ENCODE measurements at regions not wholly inside any gene's neighbourhood (a gene's known extent, or its start where the extent isn't known, plus 50 kb on each side); places are given as distances from the start of the nearest gene placed in this dataset.

DNA sequence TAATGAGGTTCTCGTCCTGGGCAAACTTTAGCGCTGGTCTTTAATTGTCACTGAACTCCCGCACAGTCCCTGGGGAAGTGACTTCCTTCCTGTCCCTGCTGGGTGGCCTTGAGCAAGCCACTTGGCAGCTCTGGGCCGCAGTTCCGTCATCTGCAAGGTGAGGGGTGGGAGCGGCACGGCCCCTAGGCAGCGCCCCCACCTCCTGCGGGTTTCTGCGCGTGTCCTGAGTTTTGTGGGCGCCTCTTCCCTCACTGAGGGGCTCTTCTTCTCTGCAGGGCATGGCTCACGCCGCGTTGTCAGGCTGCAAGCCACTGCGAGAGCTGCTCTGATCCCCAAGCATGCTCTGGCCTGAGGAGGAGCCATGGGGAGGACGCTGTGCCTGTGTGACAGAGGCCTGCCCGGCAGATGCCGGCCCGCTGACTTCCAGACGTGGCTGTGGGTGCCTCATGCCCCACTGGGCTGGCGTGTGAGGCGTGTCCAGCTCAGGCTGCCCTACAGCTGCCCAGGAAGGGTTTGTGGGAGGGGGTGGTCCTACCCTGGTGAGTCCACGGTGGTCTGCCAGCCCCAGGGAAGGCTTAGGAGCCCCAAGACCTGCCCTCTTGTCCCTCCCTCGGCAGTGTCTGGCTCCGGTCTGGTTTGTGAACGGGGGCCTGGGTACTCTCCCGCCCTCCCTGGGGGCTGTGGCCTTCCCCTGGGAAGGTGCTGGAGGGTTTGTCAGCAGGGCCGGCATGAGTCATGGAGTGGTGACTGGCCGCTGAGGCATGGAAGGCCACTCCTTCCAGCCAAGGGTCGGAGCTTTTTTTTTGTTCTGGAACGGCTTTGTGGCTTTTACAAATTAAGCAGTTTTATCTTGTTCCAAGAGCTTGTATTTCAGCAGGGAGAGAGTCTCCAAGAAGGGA lies 182.0 kb downstream of the SEC14L1 start:
- CTCF ChIA-PET = no interaction called here

DNA sequence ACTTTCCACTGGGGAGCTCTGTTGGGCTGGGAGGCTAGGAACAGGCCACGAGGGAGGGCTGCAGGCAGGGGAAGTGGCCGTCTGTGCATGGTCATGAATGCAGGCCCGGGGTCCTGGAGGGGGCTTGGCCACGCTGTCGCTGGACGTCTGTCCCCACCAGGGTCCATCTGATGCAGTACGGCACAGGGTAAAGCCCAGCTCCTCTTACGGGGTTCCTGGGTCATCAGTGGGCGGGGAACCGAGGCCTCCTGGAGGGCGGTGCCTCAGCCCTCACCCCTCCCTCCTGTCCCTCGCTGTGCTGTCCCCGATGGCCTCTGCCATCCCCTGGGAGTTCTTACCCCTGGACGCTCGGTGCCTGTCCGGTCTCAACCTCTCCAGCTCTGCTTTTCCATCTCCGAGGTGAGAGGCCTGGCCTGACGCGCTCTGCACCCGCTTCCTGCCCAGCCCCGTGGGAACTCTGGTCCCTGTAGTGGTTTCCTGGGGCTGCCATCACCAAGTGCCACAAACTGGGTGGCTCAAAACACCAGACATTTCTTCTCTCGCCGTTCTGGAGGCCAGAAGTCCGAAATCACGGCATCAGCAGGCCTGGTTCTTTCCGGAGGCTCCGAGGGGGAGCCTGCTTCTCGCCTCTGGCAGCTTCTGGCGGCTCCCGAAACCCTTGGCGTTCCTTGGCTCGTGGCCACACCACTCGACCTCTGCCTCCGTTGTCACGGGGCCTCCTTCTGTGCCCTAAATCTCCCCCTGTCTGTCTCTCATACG lies 182.8 kb downstream of the SEC14L1 start:
- peaks cover 0 to 2% (median 0%) of the 10 kb centered on the region in 11 donors for H3K9me3 Mint-ChIP-seq
- H3K36me3 Mint-ChIP-seq = no peaks in the 10 kb centered on the region
- H3K27ac ChIP-seq (ENCODE audit: low read depth, low read length) = no peak overlapping the region
- ATAC-seq = no peak
- H3K27me3 Mint-ChIP-seq = peaks cover 0 to 2% (median 0%) of the 10 kb centered on the region in 5 donors
- peaks cover 45 to 65% of the 10 kb centered on the region in 2 donors for H3K4me1 ChIP-seq (ENCODE audit: control insufficient read depth in 2 of 2, insufficient read depth in 2 of 2, low read length in 2 of 2)
- ChIA-PET POLR2A (interaction anchor here (1.3 to 1.8 kb wide), 2 partner anchors 106 to 131 kb away, joined by 5 to 6 read pairs; no protein-coding TSS in a partner anchor), CTCF (no interaction called here)
- H3K27me3 ChIP-seq (ENCODE audit: control insufficient read depth in 2 of 2, insufficient read depth in 2 of 2, low read length in 2 of 2) = no peaks in the 10 kb centered on the region
- H3K36me3 ChIP-seq (ENCODE audit: control insufficient read depth in 2 of 3, insufficient read depth in 3 of 3, low read length in 3 of 3) = no peaks in the 10 kb centered on the region
- no peaks in the 10 kb centered on the region for H3K9me3 ChIP-seq (ENCODE audit: control insufficient read depth in 2 of 3, low read length in 3 of 3)
- peak in 4 of 9 donors; percentile 28 to 45 (median 40) for DNase-seq
- intact Hi-C loops (cut with micrococcal nuclease) = no loop called here
- H3K4me1 Mint-ChIP-seq = peaks cover 51 to 81% (median 66%) of the 10 kb centered on the region in 7 donors
- peak overlapping the region in 7 of 9 donors; percentile 5 to 91 (median 63) for H3K27ac Mint-ChIP-seq
- H3K4me3 Mint-ChIP-seq = peak overlapping the region in 9 of 10 donors; percentile 39 to 81 (median 69)
- H3K4me3 ChIP-seq (ENCODE audit: low read length) = no peak overlapping the region

More for the DNA sequence above, 182.0 kb downstream of the SEC14L1 start:
- H3K36me3 Mint-ChIP-seq = no peaks in the 10 kb centered on the region
- peaks cover 42 to 73% (median 60%) of the 10 kb centered on the region in 7 donors for H3K4me1 Mint-ChIP-seq
- ATAC-seq = no peak
- Histone ChIP-seq H3K36me3 (ENCODE audit: control insufficient read depth in 2 of 3, insufficient read depth in 3 of 3, low read length in 3 of 3) (no peaks in the 10 kb centered on the region), H3K9me3 (ENCODE audit: control insufficient read depth in 2 of 3, low read length in 3 of 3) (no peaks in the 10 kb centered on the region), H3K27me3 (ENCODE audit: control insufficient read depth in 2 of 2, insufficient read depth in 2 of 2, low read length in 2 of 2) (no peaks in the 10 kb centered on the region), H3K27ac (ENCODE audit: low read depth, low read length) (no peak overlapping the region), H3K4me3 (ENCODE audit: low read length) (no peak overlapping the region), H3K4me1 (ENCODE audit: control insufficient read depth in 2 of 2, insufficient read depth in 2 of 2, low read length in 2 of 2) (peaks cover 45 to 65% of the 10 kb centered on the region in 2 donors)
- DNase-seq = no peak
- peaks cover 0 to 2% (median 0%) of the 10 kb centered on the region in 11 donors for H3K9me3 Mint-ChIP-seq
- peak overlapping the region in 3 of 9 donors; percentile 16 to 52 (median 41) for H3K27ac Mint-ChIP-seq
- POLR2A ChIA-PET = interaction anchor here (1.3 kb wide), 1 partner anchor 107 kb away, joined by 6 read pairs; no protein-coding TSS in a partner anchor
- intact Hi-C loops (cut with micrococcal nuclease) = no loop called here
- peak overlapping the region in 2 of 10 donors; percentile 28 to 65 for H3K4me3 Mint-ChIP-seq
- H3K27me3 Mint-ChIP-seq = peaks cover 0 to 2% (median 0%) of the 10 kb centered on the region in 5 donors

DNA sequence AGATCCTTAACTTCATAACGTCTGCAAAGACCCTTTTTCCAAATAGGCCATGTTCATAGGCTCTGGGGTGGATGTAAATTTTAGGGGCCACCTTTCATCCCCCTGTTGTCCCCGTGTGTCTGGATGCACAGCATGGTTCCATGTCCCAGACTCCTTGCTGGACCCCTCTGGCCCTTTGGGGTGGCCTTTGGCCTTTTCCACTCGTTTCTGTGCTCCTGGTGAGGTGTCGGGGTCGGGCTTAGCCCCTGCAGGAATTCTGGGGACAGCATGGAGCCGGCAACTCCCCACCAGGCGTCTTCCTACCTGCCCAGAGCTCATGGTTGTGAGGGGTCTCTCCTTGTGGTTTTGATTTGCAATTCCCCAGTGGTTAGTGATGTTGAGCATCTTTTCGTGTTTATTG lies 183.5 kb downstream of the SEC14L1 start:
- no peaks in the 10 kb centered on the region for H3K36me3 Mint-ChIP-seq
- H3K27me3 ChIP-seq (ENCODE audit: control insufficient read depth in 2 of 2, insufficient read depth in 2 of 2, low read length in 2 of 2) = no peaks in the 10 kb centered on the region
- peaks cover 0 to 2% (median 0%) of the 10 kb centered on the region in 5 donors for H3K27me3 Mint-ChIP-seq
- peaks cover 0 to 2% (median 0%) of the 10 kb centered on the region in 11 donors for H3K9me3 Mint-ChIP-seq
- no peak overlapping the region for H3K4me3 ChIP-seq (ENCODE audit: low read length)
- H3K36me3 ChIP-seq (ENCODE audit: control insufficient read depth in 2 of 3, insufficient read depth in 3 of 3, low read length in 3 of 3) = no peaks in the 10 kb centered on the region
- DNase-seq = no peak
- peaks cover 51 to 82% (median 65%) of the 10 kb centered on the region in 7 donors for H3K4me1 Mint-ChIP-seq
- intact Hi-C loops (cut with micrococcal nuclease) = no loop called here
- ATAC-seq = no peak
- H3K27ac ChIP-seq (ENCODE audit: low read depth, low read length) = no peak overlapping the region
- no peaks in the 10 kb centered on the region for H3K9me3 ChIP-seq (ENCODE audit: control insufficient read depth in 2 of 3, low read length in 3 of 3)
- H3K4me3 Mint-ChIP-seq = peak overlapping the region; percentile 39 to 81 (median 70)
- CTCF ChIA-PET = interaction anchor here (0.6 kb wide), 1 partner anchor 660 kb away, joined by 3 read pairs; no protein-coding TSS in a partner anchor
- H3K4me1 ChIP-seq (ENCODE audit: control insufficient read depth in 2 of 2, insufficient read depth in 2 of 2, low read length in 2 of 2) = peaks cover 44 to 62% of the 10 kb centered on the region in 2 donors
- POLR2A ChIA-PET = interaction anchor here (0.6 to 1.8 kb wide), 4 partner anchors 97 to 365 kb away, joined by 3 to 6 read pairs (median 5); no protein-coding TSS in a partner anchor
- H3K27ac Mint-ChIP-seq = peak overlapping the region; percentile 66 to 93 (median 89)

DNA sequence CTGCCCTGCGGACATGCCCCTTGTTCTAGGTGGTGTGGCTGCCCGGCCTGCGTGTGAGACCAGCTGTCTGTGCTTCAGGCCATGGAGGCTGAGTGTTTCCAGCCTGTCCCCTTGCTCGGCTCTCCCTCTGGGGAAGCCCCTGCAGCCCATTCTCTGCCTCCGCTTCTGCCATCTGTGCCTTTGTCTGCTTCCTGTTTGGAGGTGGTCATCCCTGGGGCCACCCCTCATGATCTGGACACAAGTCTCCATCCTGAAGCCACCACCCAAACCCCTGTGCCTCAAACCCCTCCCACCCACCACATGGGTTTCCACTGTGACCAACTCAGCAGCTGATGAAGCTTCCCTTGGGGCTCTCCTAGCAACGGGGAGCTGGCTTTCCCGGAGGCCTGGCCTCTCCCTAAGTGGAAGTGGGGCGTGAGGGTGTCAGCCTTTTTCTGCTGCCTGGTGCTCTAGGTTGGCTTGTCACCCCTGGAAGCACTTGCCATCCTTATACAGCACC lies 184.9 kb downstream of the SEC14L1 start:
- Histone ChIP-seq H3K4me3 (ENCODE audit: low read length) (peak overlapping the region; percentile 28), H3K27ac (ENCODE audit: low read depth, low read length) (peak overlapping the region; percentile 51), H3K4me1 (ENCODE audit: control insufficient read depth in 2 of 2, insufficient read depth in 2 of 2, low read length in 2 of 2) (peaks cover 35 to 50% of the 10 kb centered on the region in 2 donors), H3K9me3 (ENCODE audit: control insufficient read depth in 2 of 3, low read length in 3 of 3) (no peaks in the 10 kb centered on the region), H3K36me3 (ENCODE audit: control insufficient read depth in 2 of 3, insufficient read depth in 3 of 3, low read length in 3 of 3) (no peaks in the 10 kb centered on the region), H3K27me3 (ENCODE audit: control insufficient read depth in 2 of 2, insufficient read depth in 2 of 2, low read length in 2 of 2) (no peaks in the 10 kb centered on the region)
- peaks cover 0 to 2% (median 0%) of the 10 kb centered on the region in 11 donors for H3K9me3 Mint-ChIP-seq
- H3K4me1 Mint-ChIP-seq = peaks cover 46 to 68% (median 51%) of the 10 kb centered on the region in 7 donors
- CTCF ChIA-PET = interaction anchor here (0.9 kb wide), 1 partner anchor 78 kb away, joined by 4 read pairs; no protein-coding TSS in a partner anchor
- H3K27me3 Mint-ChIP-seq = peaks cover 0 to 2% (median 0%) of the 10 kb centered on the region in 5 donors
- DNase-seq = no peak
- ATAC-seq = peak; percentile 23
- intact Hi-C loops (cut with micrococcal nuclease) = no loop called here
- no peaks in the 10 kb centered on the region for H3K36me3 Mint-ChIP-seq
- peak overlapping the region; percentile 74 to 93 (median 89) for H3K27ac Mint-ChIP-seq
- POLR2A ChIA-PET = interaction anchor here (0.7 to 2.0 kb wide), 11 partner anchors 44 to 149 kb away, joined by 3 to 12 read pairs (median 3); no protein-coding TSS in a partner anchor
- H3K4me3 Mint-ChIP-seq = peak overlapping the region; percentile 38 to 81 (median 66)

DNA sequence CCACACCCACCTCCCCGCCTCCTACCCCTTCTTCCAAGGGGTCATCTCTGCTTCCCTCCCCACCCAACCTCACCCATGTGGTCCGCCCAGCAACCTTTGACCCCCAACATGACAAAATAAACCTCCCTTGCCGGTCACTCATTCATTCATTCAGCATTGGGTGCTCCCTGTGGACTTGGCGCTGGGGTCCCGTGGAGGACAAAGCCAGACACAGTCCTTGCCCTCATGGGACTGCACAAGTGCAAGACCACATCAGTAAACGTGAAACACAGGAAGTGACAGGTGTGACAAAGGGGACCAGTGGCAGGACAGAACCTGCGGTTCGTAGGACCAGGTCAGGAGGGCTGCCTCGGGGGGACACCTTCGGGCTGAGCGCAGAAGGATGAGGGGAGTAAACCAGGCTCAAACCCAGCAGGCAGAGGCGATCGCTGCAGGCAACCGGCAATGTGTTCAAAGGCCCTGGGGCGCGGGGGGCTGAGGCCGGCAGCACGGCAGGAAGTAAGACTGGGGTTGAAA lies 185.4 kb downstream of the SEC14L1 start:
- Histone ChIP-seq H3K27me3 (ENCODE audit: control insufficient read depth in 2 of 2, insufficient read depth in 2 of 2, low read length in 2 of 2) (no peaks in the 10 kb centered on the region), H3K4me1 (ENCODE audit: control insufficient read depth in 2 of 2, insufficient read depth in 2 of 2, low read length in 2 of 2) (peaks cover 35 to 46% of the 10 kb centered on the region in 2 donors), H3K27ac (ENCODE audit: low read depth, low read length) (peak overlapping the region; percentile 51), H3K36me3 (ENCODE audit: control insufficient read depth in 2 of 3, insufficient read depth in 3 of 3, low read length in 3 of 3) (no peaks in the 10 kb centered on the region), H3K4me3 (ENCODE audit: low read length) (no peak overlapping the region), H3K9me3 (ENCODE audit: control insufficient read depth in 2 of 3, low read length in 3 of 3) (no peaks in the 10 kb centered on the region)
- intact Hi-C loops (cut with micrococcal nuclease) = no loop called here
- H3K4me1 Mint-ChIP-seq = peaks cover 44 to 66% (median 52%) of the 10 kb centered on the region in 7 donors
- ATAC-seq (no peak), DNase-seq (peak in 2 of 9 donors; percentile 29 to 35)
- CTCF ChIA-PET = interaction anchor here (1.2 kb wide), 1 partner anchor 49 kb away, joined by 3 read pairs; no protein-coding TSS in a partner anchor
- peak overlapping the region; percentile 57 to 92 (median 87) for H3K27ac Mint-ChIP-seq
- POLR2A ChIA-PET = interaction anchor here (0.7 to 2.3 kb wide), 8 partner anchors 39 to 143 kb away, joined by 3 to 12 read pairs (median 5); no protein-coding TSS in a partner anchor
- peaks cover 0 to 2% (median 0%) of the 10 kb centered on the region in 11 donors for H3K9me3 Mint-ChIP-seq
- no peaks in the 10 kb centered on the region for H3K36me3 Mint-ChIP-seq
- peaks cover 0 to 2% (median 0%) of the 10 kb centered on the region in 5 donors for H3K27me3 Mint-ChIP-seq
- H3K4me3 Mint-ChIP-seq = peak overlapping the region; percentile 46 to 81 (median 72)
